Natural killer cell (primary cell): ENCODE measurements at regions not wholly inside any gene's neighbourhood (a gene's known extent, or its start where the extent isn't known, plus 50 kb on each side); places are given as distances from the start of the nearest gene placed in this dataset.

Experiments used
- ATAC-seq, 3 donors: fragments of 150-1000 bp in 2 of 3; fragments of 200-7000 bp in 1 of 3; cut with Tn5 transposase; 1 replicate in 1 of 3; 2 replicates in 2 of 3; pipeline ENCODE4 v1.10.0; 2021; ENCODE audit warnings: mild to moderate bottlenecking in 2 of 3, moderate library complexity in 2 of 3
- DNase-seq, 2 donors: peaks; one replicate each; pipeline versions ENCODE4 v3.0.0 to v3.0.0-alpha.2; 2013 to 2021; ENCODE audit warnings: mixed read lengths in 1 of 2
- H3K27ac ChIP-seq: one replicate; pipeline ENCODE4 v1.5.1; 2013; ENCODE audit warnings: mild to moderate bottlenecking, low read length
- H3K27me3 ChIP-seq: one replicate; pipeline ENCODE4 v1.6.1; 2013; ENCODE audit warnings: low read length; ENCODE audit not compliant: control insufficient read depth, insufficient read depth
- H3K36me3 ChIP-seq: one replicate; pipeline ENCODE4 v1.6.1; 2013; ENCODE audit warnings: low read length; ENCODE audit not compliant: control insufficient read depth, insufficient read depth
- H3K4me1 ChIP-seq: one replicate; pipeline ENCODE4 v1.6.1; 2013; ENCODE audit warnings: low read length; ENCODE audit not compliant: control insufficient read depth, insufficient read depth
- H3K4me3 ChIP-seq: one replicate; pipeline ENCODE4 v1.5.1; 2013; ENCODE audit warnings: low read length
- H3K9me3 ChIP-seq: one replicate; pipeline ENCODE4 v1.6.1; 2013; ENCODE audit warnings: low read length; ENCODE audit not compliant: control insufficient read depth, insufficient read depth
- H3K27ac Mint-ChIP-seq, 2 donors: one replicate each; pipeline ENCODE4 v1.8.0; 2022; ENCODE audit warnings: mild to moderate bottlenecking in 2 of 2, mixed read lengths in 2 of 2, moderate library complexity in 1 of 2
- H3K27me3 Mint-ChIP-seq, 2 donors: one replicate each; pipeline ENCODE4 v1.8.0; 2022; ENCODE audit warnings: low read depth in 2 of 2, mixed read lengths in 2 of 2
- H3K36me3 Mint-ChIP-seq: one replicate; pipeline ENCODE4 v1.8.0; 2022; ENCODE audit warnings: mixed read lengths
- H3K4me1 Mint-ChIP-seq, 2 donors: one replicate each; pipeline ENCODE4 v1.8.0; 2022; ENCODE audit warnings: mixed read lengths in 2 of 2
- H3K4me3 Mint-ChIP-seq: one replicate; pipeline ENCODE4 v1.8.0; 2022; ENCODE audit warnings: mild to moderate bottlenecking, moderate library complexity, mixed read lengths
- H3K9me3 Mint-ChIP-seq, 2 donors: one replicate each; pipeline ENCODE4 v1.8.0; 2022; ENCODE audit warnings: mixed read lengths in 2 of 2
- CTCF ChIP-seq: fragments of 200-600 bp; IDR thresholded peaks from one replicate; pipeline ENCODE4 v1.8.0; 2022; ENCODE audit warnings: antibody characterized with exemption
- WGBS: methylation state at CpG from one replicate; pipeline ENCODE4 v1.1.7; 2013; ENCODE audit warnings: missing lambda C conversion rate; ENCODE audit not compliant: insufficient coverage; 5-methylcytosine and 5-hydroxymethylcytosine counted together
- intact Hi-C: fragments of 100-400 bp; cut with micrococcal nuclease; formaldehyde crosslinking; loops from one replicate; pipeline ENCODE4 v1.14.2; 2022

GRCh38 chr10:78457804-78458482 lies 424.3 kb downstream of the RPS24 start:
- Histone ChIP-seq H3K27me3 (peaks cover 2% of the 10 kb centered on the region), H3K4me3 (no peak overlapping the region), H3K27ac (no peak overlapping the region), H3K36me3 (no peaks in the 10 kb centered on the region), H3K9me3 (no peaks in the 10 kb centered on the region), H3K4me1 (no peaks in the 10 kb centered on the region)
- no peak overlapping the region for H3K4me3 Mint-ChIP-seq
- no peaks in the 10 kb centered on the region for H3K9me3 Mint-ChIP-seq
- WGBS = 87% methylated on average over 8 of the region's 8 CpGs
- no peak for ATAC-seq
- intact Hi-C loops = no loop called here
- TF ChIP-seq CTCF = no peak
- no peak overlapping the region for H3K27ac Mint-ChIP-seq
- DNase-seq = no peak
- H3K36me3 Mint-ChIP-seq = no peaks in the 10 kb centered on the region
- H3K27me3 Mint-ChIP-seq = peaks cover 5 to 24% of the 10 kb centered on the region in 2 donors
- H3K4me1 Mint-ChIP-seq = no peaks in the 10 kb centered on the region

GRCh38 chr10:78458983-78459638 lies 425.4 kb downstream of the RPS24 start:
- 88% methylated on average over 2 of the region's 3 CpGs for WGBS
- no peak for DNase-seq

GRCh38 chr10:78459639-78460037 lies 426.0 kb downstream of the RPS24 start:
- Mint-ChIP-seq H3K4me3 (no peak overlapping the region), H3K9me3 (no peaks in the 10 kb centered on the region), H3K27ac (no peak overlapping the region), H3K36me3 (no peaks in the 10 kb centered on the region), H3K4me1 (no peaks in the 10 kb centered on the region), H3K27me3 (peaks cover 6 to 24% of the 10 kb centered on the region in 2 donors)
- intact Hi-C loops = no loop called here
- no peak for DNase-seq
- peaks cover 2% of the 10 kb centered on the region for H3K27me3 ChIP-seq
- WGBS = 75% methylated on average over 2 of the region's 3 CpGs
- ATAC-seq = no peak
- no peak for TF ChIP-seq CTCF
- no peak overlapping the region for H3K4me3 ChIP-seq
- H3K4me1 ChIP-seq = no peaks in the 10 kb centered on the region
- H3K9me3 ChIP-seq = no peaks in the 10 kb centered on the region
- H3K36me3 ChIP-seq = no peaks in the 10 kb centered on the region
- no peak overlapping the region for H3K27ac ChIP-seq

More at GRCh38 chr10:78458983-78459638, 425.4 kb downstream of the RPS24 start:
- intact Hi-C loops = no loop called here
- Histone ChIP-seq H3K4me1 (no peaks in the 10 kb centered on the region), H3K27me3 (peaks cover 2% of the 10 kb centered on the region), H3K9me3 (no peaks in the 10 kb centered on the region), H3K27ac (no peak overlapping the region), H3K4me3 (no peak overlapping the region), H3K36me3 (no peaks in the 10 kb centered on the region)
- Mint-ChIP-seq H3K36me3 (no peaks in the 10 kb centered on the region), H3K27ac (no peak overlapping the region), H3K4me3 (no peak overlapping the region), H3K9me3 (no peaks in the 10 kb centered on the region), H3K27me3 (peaks cover 6 to 24% of the 10 kb centered on the region in 2 donors), H3K4me1 (no peaks in the 10 kb centered on the region)
- ATAC-seq = no peak
- no peak for TF ChIP-seq CTCF
